Hepatocyte (in vitro differentiated cells): ENCODE measurements at regions not wholly inside any gene's neighbourhood (a gene's known extent, or its start where the extent isn't known, plus 50 kb on each side); places are given as distances from the start of the nearest gene placed in this dataset.
"Not testable (repeated sequence)": the region's sequence is repeated elsewhere in the genome, so short reads cannot be mapped to it uniquely, and the experiment has no call there.

ENCODE experiments used
- CTCF ChIP-seq: fragments of 200-600 bp; sonication (generic); IDR thresholded peaks from 2 replicates; pipeline ENCODE4 v1.5.1; 2016; ENCODE audit warnings: antibody characterized with exemption, mild to moderate bottlenecking; ENCODE audit not compliant: poor library complexity
- EZH2phosphoT487 ChIP-seq: fragments of 200-600 bp; sonication (generic); IDR thresholded peaks from one replicate; pipeline ENCODE4 v1.6.1; 2018; ENCODE audit warnings: antibody characterized with exemption, mild to moderate bottlenecking, low read depth, moderate library complexity; ENCODE audit not compliant: unreplicated experiment, severe bottlenecking

GRCh38 chr14:106642971-106643370 lies 1116.6 kb downstream of the TMEM121 start:
- not testable (repeated sequence) for TF ChIP-seq EZH2phosphoT487, CTCF
